DND-41 (cell line): ENCODE measurements at regions not wholly inside any gene's neighbourhood (a gene's known extent, or its start where the extent isn't known, plus 50 kb on each side); places are given as distances from the start of the nearest gene placed in this dataset.

Source experiments
- ATAC-seq: fragments of 200-7000 bp; cut with Tn5 transposase; 3 replicates; pipeline ENCODE4 v1.9.1; 2021; ENCODE audit warnings: low read depth; ENCODE audit not compliant: insufficient read depth
- DNase-seq: peaks from one replicate; pipeline ENCODE4 v3.0.0-alpha.2; 2020
- H2AFZ ChIP-seq: 2 replicates; pipeline ENCODE4 v1.6.0; 2012; ENCODE audit warnings: low read depth, low read length
- H3K27ac ChIP-seq: 2 replicates; pipeline ENCODE4 v1.5.1; 2012; ENCODE audit warnings: low read length, inconsistent platforms
- H3K27me3 ChIP-seq: fragments of 200-600 bp; sonication (generic); 2 replicates; pipeline ENCODE4 v1.6.0; 2012; ENCODE audit warnings: low read length, mild to moderate bottlenecking, inconsistent platforms; ENCODE audit not compliant: insufficient read depth, poor library complexity
- H3K36me3 ChIP-seq: 2 replicates; pipeline ENCODE4 v1.5.1; 2012; ENCODE audit warnings: low read length, inconsistent platforms; ENCODE audit not compliant: insufficient read depth
- H3K4me1 ChIP-seq: 2 replicates; pipeline ENCODE4 v1.5.1; 2012; ENCODE audit warnings: mild to moderate bottlenecking, low read length; ENCODE audit not compliant: insufficient read depth
- H3K4me2 ChIP-seq: 2 replicates; pipeline ENCODE4 v1.6.0; 2012; ENCODE audit warnings: mild to moderate bottlenecking, moderate library complexity, low read length, inconsistent platforms; ENCODE audit not compliant: insufficient read depth
- H3K4me3 ChIP-seq, 2 experiments: fragments of 200-600 bp in 1 of 2; shearing (Covaris generic) in 1 of 2; 2 replicates each; pipeline ENCODE4 v1.5.1; 2012 to 2016; ENCODE audit warnings: inconsistent platforms in 2 of 2, low read length in 2 of 2, mild to moderate bottlenecking in 2 of 2, low read depth in 1 of 2, moderate library complexity in 1 of 2
- H3K79me2 ChIP-seq: 2 replicates; pipeline ENCODE4 v1.6.0; 2012; ENCODE audit warnings: low read length, inconsistent platforms; ENCODE audit not compliant: insufficient read depth
- H3K9ac ChIP-seq: 2 replicates; pipeline ENCODE4 v1.6.0; 2012; ENCODE audit warnings: low read depth, mild to moderate bottlenecking, inconsistent platforms, low read length, moderate library complexity
- H3K9me3 ChIP-seq: 2 replicates; pipeline ENCODE4 v1.5.1; 2012; ENCODE audit warnings: low read length, moderate library complexity, mild to moderate bottlenecking, inconsistent platforms; ENCODE audit not compliant: insufficient read depth, severe bottlenecking
- H4K20me1 ChIP-seq: 2 replicates; pipeline ENCODE4 v1.6.0; 2012; ENCODE audit warnings: low read length; ENCODE audit not compliant: insufficient read depth
- CTCF ChIP-seq: IDR thresholded peaks from 2 replicates; pipeline ENCODE4 v1.5.1; 2012; ENCODE audit warnings: borderline replicate concordance, low read length, moderate library complexity, mild to moderate bottlenecking; ENCODE audit not compliant: poor library complexity, severe bottlenecking; ENCODE audit errors: extremely low read depth
- EZH2 ChIP-seq: IDR thresholded peaks from 3 replicates; pipeline ENCODE4 v1.6.1; 2012; ENCODE audit warnings: borderline replicate concordance, low read depth, mild to moderate bottlenecking, moderate library complexity, low read length, inconsistent platforms; ENCODE audit not compliant: severe bottlenecking

GRCh38 chr2:183224948-183225347 is 100.7 kb downstream of the NUP35 start:
- DNase-seq (no peak), ATAC-seq (no peak)
- Histone ChIP-seq H2AFZ (no peak overlapping the region), H3K9ac (no peak overlapping the region), H3K4me3 (no peak overlapping the region), H3K27me3 (no peaks in the 10 kb centered on the region), H3K27ac (no peak overlapping the region), H4K20me1 (no peaks in the 10 kb centered on the region), H3K36me3 (no peaks in the 10 kb centered on the region), H3K9me3 (no peaks in the 10 kb centered on the region), H3K4me2 (no peak overlapping the region), H3K4me1 (no peaks in the 10 kb centered on the region), H3K79me2 (no peaks in the 10 kb centered on the region)
- no peak for TF ChIP-seq EZH2
- TF ChIP-seq CTCF, result no peak

- Histone ChIP-seq H3K9me3 (no peaks in the 10 kb centered on the region), H2AFZ (no peak overlapping the region), H3K4me2 (no peak overlapping the region), H3K79me2 (no peaks in the 10 kb centered on the region), H3K27ac (no peak overlapping the region), H3K9ac (no peak overlapping the region), H3K27me3 (no peaks in the 10 kb centered on the region), H4K20me1 (no peaks in the 10 kb centered on the region), H3K36me3 (no peaks in the 10 kb centered on the region), H3K4me1 (no peaks in the 10 kb centered on the region), H3K4me3 (no peak overlapping the region)
- DNase-seq (no peak), ATAC-seq (no peak)
- TF ChIP-seq CTCF (no peak), EZH2 (no peak)
Measured at GRCh38 chr2:183227176-183227575, 102.9 kb downstream of the NUP35 start.

- Histone ChIP-seq H3K4me2 (no peak overlapping the region), H3K9ac (no peak overlapping the region), H3K4me1 (no peaks in the 10 kb centered on the region), H3K36me3 (no peaks in the 10 kb centered on the region), H3K9me3 (no peaks in the 10 kb centered on the region), H4K20me1 (no peaks in the 10 kb centered on the region), H3K79me2 (no peaks in the 10 kb centered on the region), H3K4me3 (no peak overlapping the region), H3K27ac (no peak overlapping the region), H3K27me3 (no peaks in the 10 kb centered on the region), H2AFZ (no peak overlapping the region)
- ATAC-seq (no peak), DNase-seq (no peak)
- TF ChIP-seq EZH2 (no peak), CTCF (no peak)
Measured at GRCh38 chr2:183229386-183229785, 105.1 kb downstream of the NUP35 start.
